CD4-positive, alpha-beta T cell treated with Interleukin-1 beta for 1 hour (primary cell): ENCODE measurements at regions not wholly inside any gene's neighbourhood (a gene's known extent, or its start where the extent isn't known, plus 50 kb on each side); places are given as distances from the start of the nearest gene placed in this dataset.

Experiments
- DNase-seq, 2 donors: peaks; one replicate each; pipeline ENCODE4 v3.0.0-alpha.2; 2020 to 2022

- no peak for DNase-seq
These were observed 54.1 kb upstream of the PIK3C2G start for GRCh38 chr12:18207266-18207665.

GRCh38 chr12:18206198-18206597 lies 55.1 kb upstream of the PIK3C2G start:
- no peak for DNase-seq

- DNase-seq = no peak
These were observed 57.3 kb upstream of the PIK3C2G start for GRCh38 chr12:18204053-18204452.

GRCh38 chr12:18192119-18192518 lies 69.2 kb upstream of the PIK3C2G start:
- DNase-seq = no peak

- DNase-seq = no peak
These were observed 78.2 kb upstream of the PIK3C2G start for GRCh38 chr12:18183141-18183540.

- no peak for DNase-seq
These were observed 81.6 kb upstream of the RERGL start for GRCh38 chr12:18171571-18171970.

GRCh38 chr12:18168016-18168415 lies 78.0 kb upstream of the RERGL start:
- DNase-seq = no peak

- DNase-seq = no peak
These were observed 75.9 kb upstream of the RERGL start for GRCh38 chr12:18165889-18166288.

- peak in 1 of 2 donors; percentile 18 for DNase-seq
These were observed 75.5 kb upstream of the RERGL start for GRCh38 chr12:18165422-18165871.

GRCh38 chr12:18160901-18161300 lies 70.9 kb upstream of the RERGL start:
- no peak for DNase-seq

GRCh38 chr12:18158774-18159557 lies 69.0 kb upstream of the RERGL start:
- peak in 1 of 2 donors; percentile 42 for DNase-seq

GRCh38 chr12:18153826-18154225 lies 63.8 kb upstream of the RERGL start:
- no peak for DNase-seq

GRCh38 chr12:18151036-18151435 lies 61.0 kb upstream of the RERGL start:
- DNase-seq = no peak

GRCh38 chr12:18148961-18149360 lies 59.0 kb upstream of the RERGL start:
- no peak for DNase-seq

- DNase-seq = no peak
These were observed 56.4 kb upstream of the RERGL start for GRCh38 chr12:18146363-18146762.

- no peak for DNase-seq
These were observed 55.9 kb upstream of the RERGL start for GRCh38 chr12:18145924-18146323.

- no peak for DNase-seq
These were observed 51.3 kb upstream of the RERGL start for GRCh38 chr12:18141048-18141982.

GRCh38 chr12:18139989-18140596 lies 50.1 kb upstream of the RERGL start:
- DNase-seq = no peak
